ENCODE measurements at regions not wholly inside any gene's neighbourhood (a gene's known extent, or its start where the extent isn't known, plus 50 kb on each side); places are given as distances from the start of the nearest gene placed in this dataset.

DNA sequence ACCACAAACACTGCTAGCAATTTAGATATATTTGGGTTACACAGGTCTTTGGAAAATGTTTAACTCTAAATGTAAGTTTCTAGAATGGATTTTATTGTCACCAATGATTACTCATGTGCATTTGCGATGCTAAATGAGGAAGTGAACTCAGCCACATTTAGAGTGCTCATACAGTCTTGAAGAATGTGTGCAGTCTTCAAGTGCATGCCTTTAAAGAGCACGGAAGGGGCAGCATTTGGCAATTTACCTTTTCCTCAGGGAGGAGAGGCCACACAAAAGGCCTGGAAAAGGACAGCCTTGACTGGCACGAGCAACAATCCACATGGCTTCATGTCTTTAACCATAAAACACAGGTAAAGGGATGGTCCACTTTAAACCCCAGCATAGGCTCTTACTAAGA lies 78.5 kb upstream of the STK17B start:
- TF ChIP-seq, protein P1, sequence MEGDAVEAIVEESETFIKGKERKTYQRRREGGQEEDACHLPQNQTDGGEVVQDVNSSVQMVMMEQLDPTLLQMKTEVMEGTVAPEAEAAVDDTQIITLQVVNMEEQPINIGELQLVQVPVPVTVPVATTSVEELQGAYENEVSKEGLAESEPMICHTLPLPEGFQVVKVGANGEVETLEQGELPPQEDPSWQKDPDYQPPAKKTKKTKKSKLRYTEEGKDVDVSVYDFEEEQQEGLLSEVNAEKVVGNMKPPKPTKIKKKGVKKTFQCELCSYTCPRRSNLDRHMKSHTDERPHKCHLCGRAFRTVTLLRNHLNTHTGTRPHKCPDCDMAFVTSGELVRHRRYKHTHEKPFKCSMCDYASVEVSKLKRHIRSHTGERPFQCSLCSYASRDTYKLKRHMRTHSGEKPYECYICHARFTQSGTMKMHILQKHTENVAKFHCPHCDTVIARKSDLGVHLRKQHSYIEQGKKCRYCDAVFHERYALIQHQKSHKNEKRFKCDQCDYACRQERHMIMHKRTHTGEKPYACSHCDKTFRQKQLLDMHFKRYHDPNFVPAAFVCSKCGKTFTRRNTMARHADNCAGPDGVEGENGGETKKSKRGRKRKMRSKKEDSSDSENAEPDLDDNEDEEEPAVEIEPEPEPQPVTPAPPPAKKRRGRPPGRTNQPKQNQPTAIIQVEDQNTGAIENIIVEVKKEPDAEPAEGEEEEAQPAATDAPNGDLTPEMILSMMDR (IDR thresholded peaks at IDR 0.05) = no peak
- TF ChIP-seq EZH2 (IDR thresholded peaks at IDR 0.05; ENCODE audit: borderline replicate concordance, insufficient read depth, low read depth, low read length, poor library complexity, severe bottlenecking) = no peak
- ATAC-seq (ENCODE audit: low read depth) = peak; percentile 89
- peak overlapping the region; percentile 43 to 78 for H3K27ac ChIP-seq (ENCODE audit: low read length in 2 of 2)
- H3K4me2 ChIP-seq (replicated peaks; ENCODE audit: low read depth, low read length, poor library complexity, severe bottlenecking) = peak overlapping the region; percentile 62
- Mint-ChIP-seq H3K4me1 (peaks cover 73% of the 10 kb centered on the region), H3K4me3 (peak overlapping the region; percentile 21), H3K9me3 (ENCODE audit: insufficient read depth) (no peaks in the 10 kb centered on the region), H3K27me3 (no peaks in the 10 kb centered on the region), H3K27ac (peak overlapping the region; percentile 88)
- H4K20me1 ChIP-seq (ENCODE audit: control insufficient read depth, insufficient read depth, low read length, poor library complexity, severe bottlenecking) = no peaks in the 10 kb centered on the region
- ChIA-PET CTCF (interaction anchor here (1.0 to 3.6 kb wide), 4 partner anchors 11 to 171 kb away, joined by 4 to 21 read pairs (median 9); no protein-coding TSS in a partner anchor), POLR2A (no interaction called here)
- intact Hi-C loops (cut with micrococcal nuclease) = loop anchor here (1.0 to 2.0 kb wide), 2 partner anchors 10 to 13 kb away; no protein-coding TSS in a partner anchor
- 0% methylated on average over 3 of the region's 3 CpGs for WGBS (ENCODE audit: insufficient coverage)
- no peaks in the 10 kb centered on the region for H3K9me3 ChIP-seq (ENCODE audit: control extremely low read depth in 1 of 3, control insufficient read depth in 2 of 3, insufficient read depth in 1 of 3, low read length in 2 of 3)
- H3K9ac ChIP-seq (ENCODE audit: low read length) = peak overlapping the region; percentile 19
- H3K79me2 ChIP-seq (ENCODE audit: control insufficient read depth, insufficient read depth, low read length) = peaks cover 14% of the 10 kb centered on the region
- H2AFZ ChIP-seq (ENCODE audit: insufficient read depth, low read depth, low read length, poor library complexity, severe bottlenecking) = peak overlapping the region; percentile 53
- no peaks in the 10 kb centered on the region for H3K27me3 ChIP-seq (replicated peaks in 1 of 4; ENCODE audit: control extremely low read depth in 1 of 4, control insufficient read depth in 3 of 4, insufficient read depth in 4 of 4, low read length in 3 of 4)
- no peaks in the 10 kb centered on the region for H3K36me3 ChIP-seq (replicated peaks in 1 of 2; ENCODE audit: control extremely low read depth in 1 of 2, control insufficient read depth in 1 of 2, extremely low read depth in 1 of 2, insufficient read depth in 2 of 2, low read length in 1 of 2)
- peaks cover 57 to 62% of the 10 kb centered on the region in 2 donors for H3K4me1 ChIP-seq (ENCODE audit: control insufficient read depth in 2 of 2, insufficient read depth in 2 of 2, low read length in 2 of 2)
- peak overlapping the region in 1 of 5 experiments; percentile 26 for H3K4me3 ChIP-seq (ENCODE audit: control extremely low read depth in 1 of 5, extremely low read depth in 1 of 5, insufficient read depth in 1 of 5, low read depth in 2 of 5, low read length in 4 of 5)
- DNase-seq = peak; percentile 68

DNA sequence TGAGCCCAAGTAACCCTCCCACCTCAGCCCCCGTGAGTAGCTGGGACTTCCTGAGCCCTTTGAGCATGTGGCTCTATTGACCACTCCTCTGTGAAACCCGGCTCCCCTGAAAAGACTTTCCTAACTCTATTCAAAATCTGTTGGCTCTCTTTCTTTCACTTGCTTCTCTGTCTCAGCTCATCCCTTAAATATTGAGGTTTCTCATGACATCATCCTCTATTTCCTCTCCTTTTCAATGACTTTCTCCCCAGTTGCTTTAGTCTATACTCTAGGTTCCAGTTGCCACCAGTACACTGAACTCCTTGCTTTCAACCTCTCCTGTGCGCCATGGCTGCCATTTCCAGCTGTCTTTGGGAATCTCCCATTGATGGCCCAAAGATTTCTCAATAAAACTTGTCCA lies 79.8 kb upstream of the STK17B start:
- Histone ChIP-seq H3K4me2 (replicated peaks; ENCODE audit: low read depth, low read length, poor library complexity, severe bottlenecking) (peak overlapping the region; percentile 62), H4K20me1 (ENCODE audit: control insufficient read depth, insufficient read depth, low read length, poor library complexity, severe bottlenecking) (no peaks in the 10 kb centered on the region), H3K27ac (ENCODE audit: low read length in 2 of 2) (no peak overlapping the region), H3K4me3 (ENCODE audit: control extremely low read depth in 1 of 5, extremely low read depth in 1 of 5, insufficient read depth in 1 of 5, low read depth in 2 of 5, low read length in 4 of 5) (no peak overlapping the region), H3K4me1 (ENCODE audit: control insufficient read depth in 2 of 2, insufficient read depth in 2 of 2, low read length in 2 of 2) (peaks cover 48 to 49% of the 10 kb centered on the region in 2 donors), H3K36me3 (replicated peaks in 1 of 2; ENCODE audit: control extremely low read depth in 1 of 2, control insufficient read depth in 1 of 2, extremely low read depth in 1 of 2, insufficient read depth in 2 of 2, low read length in 1 of 2) (no peaks in the 10 kb centered on the region), H2AFZ (ENCODE audit: insufficient read depth, low read depth, low read length, poor library complexity, severe bottlenecking) (no peak overlapping the region), H3K9ac (ENCODE audit: low read length) (no peak overlapping the region), H3K9me3 (ENCODE audit: control extremely low read depth in 1 of 3, control insufficient read depth in 2 of 3, insufficient read depth in 1 of 3, low read length in 2 of 3) (no peaks in the 10 kb centered on the region), H3K27me3 (replicated peaks in 1 of 4; ENCODE audit: control extremely low read depth in 1 of 4, control insufficient read depth in 3 of 4, insufficient read depth in 4 of 4, low read length in 3 of 4) (no peaks in the 10 kb centered on the region), H3K79me2 (ENCODE audit: control insufficient read depth, insufficient read depth, low read length) (peaks cover 14% of the 10 kb centered on the region)
- Mint-ChIP-seq H3K4me3 (peak overlapping the region; percentile 5), H3K27me3 (no peaks in the 10 kb centered on the region), H3K4me1 (peaks cover 60% of the 10 kb centered on the region), H3K9me3 (ENCODE audit: insufficient read depth) (no peaks in the 10 kb centered on the region), H3K27ac (peak overlapping the region; percentile 66)
- ChIA-PET CTCF (interaction anchor here (1.2 to 1.9 kb wide), 2 partner anchors 9 to 21 kb away, joined by 4 to 5 read pairs; no protein-coding TSS in a partner anchor), POLR2A (no interaction called here)
- no peak for TF ChIP-seq EZH2 (IDR thresholded peaks at IDR 0.05; ENCODE audit: borderline replicate concordance, insufficient read depth, low read depth, low read length, poor library complexity, severe bottlenecking)
- TF ChIP-seq, protein P1 (IDR thresholded peaks at IDR 0.05) = no peak
- DNase-seq = no peak
- intact Hi-C loops (cut with micrococcal nuclease) = no loop called here
- no peak for ATAC-seq (ENCODE audit: low read depth)
- WGBS (ENCODE audit: insufficient coverage) = 98% methylated on average over 3 of the region's 3 CpGs
